GM21717 (cell line): ENCODE measurements at regions not wholly inside any gene's neighbourhood (a gene's known extent, or its start where the extent isn't known, plus 50 kb on each side); places are given as distances from the start of the nearest gene placed in this dataset.

Source experiments
- ATAC-seq: cut with Tn5 transposase; IDR thresholded peaks from one replicate; pipeline ENCODE4 v1.9.1; 2021; ENCODE audit warnings: mild to moderate bottlenecking, moderate library complexity; ENCODE audit not compliant: unreplicated experiment

DNA sequence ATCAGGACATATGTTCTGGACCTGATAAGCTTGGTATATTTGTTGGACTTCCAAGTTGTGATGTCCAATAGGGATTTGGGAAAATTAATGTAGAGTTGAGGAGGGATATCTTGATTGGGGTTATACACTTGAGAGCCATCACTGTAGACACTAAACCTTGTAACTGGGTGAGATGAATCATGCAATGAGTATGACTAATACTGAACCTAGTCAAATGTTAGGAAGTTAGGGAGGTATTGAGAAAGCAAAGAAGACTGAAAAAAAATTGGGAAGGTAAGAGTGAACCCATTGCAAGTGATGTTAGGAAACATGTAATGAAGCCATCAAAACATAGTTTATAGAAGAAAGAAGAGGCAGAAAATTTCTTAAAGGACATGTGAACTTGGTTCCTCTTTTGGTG, 668.4 kb upstream of the CDH9 start:
- no peak for ATAC-seq

DNA sequence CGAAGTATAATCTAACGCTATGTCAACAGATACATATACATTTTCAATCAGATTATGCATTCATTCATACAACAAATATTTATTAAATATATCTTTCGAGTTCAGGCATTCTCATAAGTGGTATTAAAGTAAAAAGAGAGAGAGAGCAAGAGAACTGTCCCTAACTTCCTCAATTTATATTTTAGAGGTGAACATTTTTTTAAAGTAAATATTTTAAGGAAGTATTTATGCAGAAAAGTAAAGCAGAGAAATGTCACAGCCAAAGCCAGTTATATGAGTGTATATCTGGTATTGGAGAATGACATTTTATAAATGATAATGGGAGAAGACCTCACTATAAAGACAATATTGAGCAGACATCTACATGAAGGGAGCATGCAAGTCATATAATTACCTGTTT, 667.3 kb upstream of the CDH9 start:
- ATAC-seq, result no peak

DNA sequence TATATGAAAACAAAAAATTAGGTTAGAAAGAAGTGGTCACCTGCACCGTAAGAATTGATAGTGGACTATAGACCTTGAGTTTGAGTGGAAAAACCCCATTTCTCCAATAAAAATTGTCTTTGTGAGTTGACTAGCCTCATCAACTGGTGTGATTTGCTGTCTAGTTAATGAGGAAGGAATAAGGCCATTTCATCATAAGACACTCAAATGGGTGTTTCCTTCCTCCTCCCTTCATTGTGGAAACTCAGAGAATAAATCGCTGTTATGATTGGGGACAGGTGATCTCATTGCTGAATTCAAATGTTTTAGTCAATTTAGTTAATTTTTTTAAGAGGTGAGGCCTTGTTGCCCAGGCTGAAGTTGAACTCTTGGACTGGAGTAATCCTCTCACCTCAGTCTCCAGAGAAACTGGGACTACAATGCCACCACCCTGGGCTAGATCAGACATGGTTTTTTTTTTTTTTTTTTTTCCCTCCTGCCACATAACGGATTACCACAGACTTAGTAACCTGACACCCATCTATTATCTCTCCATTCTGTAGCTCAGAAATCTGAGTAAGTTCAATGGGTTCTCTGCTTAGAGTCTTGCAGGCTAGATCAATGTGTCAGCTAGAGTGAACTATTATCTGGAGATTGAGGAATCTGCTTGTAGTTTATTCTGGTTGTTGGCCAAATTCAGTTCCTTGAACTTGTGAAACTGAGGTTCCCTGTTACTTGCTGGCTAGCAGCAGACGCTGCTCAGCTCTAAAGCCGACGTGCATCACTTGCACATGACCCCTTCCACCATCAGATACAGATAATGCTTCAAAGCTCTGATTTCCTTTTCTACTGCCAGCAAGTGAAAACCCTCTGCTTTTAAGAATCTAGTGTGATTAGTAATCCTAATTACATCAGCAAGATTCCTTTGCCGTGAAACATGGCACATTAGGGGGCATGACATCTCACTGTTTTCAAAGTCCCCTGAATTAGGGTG, 663.8 kb upstream of the CDH9 start:
- no peak for ATAC-seq

DNA sequence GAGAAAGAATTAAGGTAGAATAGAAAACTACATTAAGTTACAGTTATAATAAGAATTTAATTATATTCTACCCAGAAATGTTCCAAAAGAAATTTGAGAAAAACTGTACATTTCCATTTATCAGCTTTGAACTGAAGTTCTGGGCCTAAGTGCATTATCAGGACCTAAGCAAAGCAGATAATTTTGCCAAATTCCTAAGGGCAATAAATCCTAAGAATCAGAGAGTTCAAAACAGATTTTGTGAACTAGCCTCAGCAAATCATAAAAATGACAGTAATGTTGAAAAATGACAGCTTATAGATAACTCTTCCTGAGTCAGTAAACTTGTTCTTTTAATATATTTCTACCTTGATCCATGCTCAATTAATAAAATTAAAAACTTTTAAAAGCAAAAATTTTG, 662.1 kb upstream of the CDH9 start:
- no peak for ATAC-seq

DNA sequence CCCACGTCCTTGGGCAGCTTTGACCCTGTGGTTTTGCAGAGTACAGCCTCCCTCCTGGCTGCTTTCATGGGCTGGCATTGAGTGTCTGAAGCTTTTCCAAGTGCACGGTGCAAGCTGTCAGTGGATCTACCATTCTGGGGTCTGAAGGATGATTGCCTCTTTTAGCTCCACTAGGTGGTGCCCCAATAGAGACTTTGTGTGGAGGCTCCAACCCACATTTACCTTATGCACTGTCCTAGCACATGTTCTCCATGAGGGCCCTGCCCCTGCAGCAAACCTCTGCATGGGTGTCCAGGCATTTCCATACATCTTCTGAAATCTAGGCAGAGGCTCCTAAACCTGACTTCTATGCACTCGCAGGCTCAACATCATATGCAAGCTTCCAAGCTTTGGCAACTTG, 644.2 kb upstream of the CDH9 start:
- no peak for ATAC-seq

DNA sequence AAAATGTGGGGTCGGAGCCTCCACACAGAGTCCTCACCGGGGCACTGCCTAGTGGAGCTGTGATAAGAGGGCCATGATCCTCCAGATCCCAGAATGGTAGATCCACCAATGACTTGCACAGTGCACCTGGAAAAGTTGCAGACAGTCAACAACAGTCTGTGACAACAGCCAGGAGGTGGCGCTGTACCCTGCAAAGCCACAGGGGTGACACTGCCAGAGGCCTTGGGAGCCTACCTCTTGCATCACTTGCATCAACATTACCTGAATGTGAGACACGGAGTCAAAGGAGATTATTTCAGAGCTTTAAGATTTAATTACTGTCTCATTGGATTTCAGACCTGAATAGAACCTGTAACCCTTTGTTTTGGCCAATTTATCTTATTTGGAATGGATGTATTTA, 614.1 kb upstream of the CDH9 start:
- ATAC-seq, result no peak

DNA sequence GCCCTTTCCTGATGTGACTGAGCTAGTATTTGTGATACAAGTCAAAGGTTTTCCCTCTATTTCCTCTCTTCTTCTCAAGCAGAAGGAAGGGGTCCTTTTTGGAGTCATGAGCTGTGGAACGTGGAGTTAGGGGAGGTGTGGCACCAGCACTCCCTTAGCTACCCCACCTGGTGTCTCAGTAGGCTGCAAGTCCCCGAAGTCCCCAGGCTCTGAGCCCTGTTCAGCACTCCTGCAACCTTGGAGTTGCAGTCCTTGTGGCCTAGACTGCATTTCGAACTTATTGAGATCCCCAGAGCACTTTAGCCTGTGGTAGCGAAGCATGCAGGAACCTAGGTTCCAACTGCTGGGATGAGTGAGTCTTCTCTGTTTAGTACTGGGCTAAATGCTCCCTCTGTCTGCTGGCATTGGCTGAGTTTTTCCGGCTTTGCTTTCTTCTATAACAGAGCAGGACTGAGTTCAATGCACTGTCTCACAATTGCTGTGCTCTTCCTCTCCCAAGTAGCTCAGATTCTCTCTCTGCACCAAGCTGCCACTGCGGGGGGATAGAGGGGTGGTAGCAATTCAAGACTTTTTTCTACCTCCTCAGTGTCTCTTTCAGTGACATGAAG, 600.7 kb upstream of the CDH9 start:
- ATAC-seq, result no peak

DNA sequence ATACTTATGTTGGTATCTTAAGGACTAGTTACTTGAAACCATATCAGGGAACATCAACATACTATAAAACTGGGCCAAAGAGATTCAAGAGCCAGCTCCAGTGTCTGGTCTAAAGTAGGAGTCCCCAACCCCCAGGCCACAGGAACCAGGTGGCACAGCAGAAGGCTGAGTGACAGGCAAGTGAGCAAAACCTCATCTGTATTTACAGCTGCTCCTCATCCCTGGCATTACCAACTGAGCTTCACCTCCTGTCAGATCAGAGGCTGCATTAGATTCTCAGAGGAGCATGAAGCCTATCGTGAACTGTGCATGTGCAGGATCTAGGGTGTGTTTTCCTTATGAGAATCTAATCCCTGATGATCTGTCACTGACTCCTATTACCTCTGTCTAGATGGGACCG, 581.6 kb upstream of the CDH9 start:
- ATAC-seq, result no peak

DNA sequence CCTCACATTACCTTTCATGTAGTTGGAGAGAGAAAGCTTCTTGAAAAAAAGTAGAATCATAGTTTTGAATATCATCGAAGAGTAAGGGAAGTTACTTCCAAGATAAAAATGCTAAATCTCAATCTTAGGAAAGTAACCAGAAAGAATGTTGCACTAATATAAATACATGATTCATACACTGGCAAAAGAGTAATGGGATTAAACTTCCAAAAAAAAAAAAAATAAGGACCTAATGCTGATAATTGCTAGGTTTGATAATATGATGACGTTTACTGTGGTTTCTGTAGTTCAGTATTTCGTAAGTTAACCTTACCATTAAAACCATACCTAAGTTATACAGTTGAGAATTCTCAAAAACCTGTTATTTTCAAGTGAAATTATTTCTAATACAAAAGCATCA, 573.8 kb upstream of the CDH9 start:
- no peak for ATAC-seq

DNA sequence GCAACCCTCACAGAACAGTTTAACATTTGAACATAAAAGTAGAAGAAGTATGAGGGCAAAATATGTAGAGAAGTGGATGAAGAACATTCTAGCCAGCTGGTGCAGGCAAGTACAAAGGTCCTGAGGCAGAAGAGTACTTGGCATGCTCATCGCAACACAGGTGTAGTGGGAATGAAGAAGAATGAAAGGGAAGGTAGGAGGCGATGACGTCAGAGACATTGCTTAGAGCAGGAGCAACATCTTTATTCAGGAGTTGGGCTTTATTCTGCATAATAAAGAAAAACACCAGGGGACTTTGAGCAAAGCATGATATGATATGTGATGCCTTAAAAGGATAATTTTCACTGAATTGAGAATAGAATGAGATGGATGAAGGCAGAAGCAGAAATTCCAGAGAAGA, 570.6 kb upstream of the CDH9 start:
- ATAC-seq, result no peak

DNA sequence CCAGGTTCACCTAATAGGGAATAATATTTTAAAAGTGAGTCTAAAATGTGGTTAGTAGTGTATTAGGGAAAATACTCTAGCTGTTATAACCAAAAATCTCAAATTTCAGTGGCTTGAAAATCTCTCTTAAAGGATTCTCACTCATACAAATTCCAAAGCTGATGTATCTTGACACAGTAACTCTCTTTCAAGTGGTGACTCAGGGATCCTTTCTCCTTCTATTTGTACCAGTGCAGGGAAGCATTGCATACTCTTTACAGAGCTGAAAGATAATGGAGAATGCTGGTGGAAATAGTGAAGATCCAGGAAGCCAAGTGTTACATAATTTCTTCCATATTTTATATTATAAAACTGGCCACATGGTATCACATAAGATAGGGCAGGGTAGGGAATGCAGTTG, 560.2 kb upstream of the CDH9 start:
- no peak for ATAC-seq

DNA sequence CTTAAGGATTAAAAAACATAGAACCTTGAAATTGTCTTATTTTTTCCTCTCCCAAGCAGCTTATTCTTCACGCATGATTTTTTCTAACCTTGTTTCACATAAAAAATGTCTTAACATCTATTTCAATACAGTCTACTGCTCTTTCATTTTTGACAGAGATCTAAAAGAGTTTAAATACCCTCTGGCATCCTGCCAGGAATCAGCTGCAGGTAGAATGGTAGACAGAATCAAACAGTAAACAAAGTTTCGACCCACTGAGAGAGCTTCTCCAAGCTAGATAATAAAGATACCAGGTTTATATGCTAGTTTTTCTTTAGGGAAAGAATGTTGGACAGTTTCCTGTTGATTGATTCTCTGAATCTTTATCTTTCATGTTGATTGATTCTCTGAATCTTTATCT, 555.8 kb upstream of the CDH9 start:
- ATAC-seq, result no peak

DNA sequence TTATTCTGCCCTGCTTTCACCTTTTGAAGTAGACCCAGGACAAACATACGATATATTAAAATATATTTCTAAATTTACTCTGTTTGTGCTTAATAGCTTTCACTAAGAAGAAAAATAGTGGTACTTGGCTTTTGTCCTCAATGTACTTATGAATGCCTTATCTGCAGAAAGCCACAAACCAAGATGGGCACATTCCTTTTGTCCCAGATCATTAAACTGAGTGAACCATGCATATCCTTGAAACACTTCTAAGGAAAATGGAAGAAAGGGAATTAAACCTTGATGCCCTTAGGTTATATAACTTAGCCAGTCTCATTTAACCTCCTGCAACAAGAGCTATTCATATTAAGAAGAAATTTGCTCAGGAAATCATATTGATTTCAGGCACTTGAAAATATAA, 553.8 kb upstream of the CDH9 start:
- no peak for ATAC-seq

DNA sequence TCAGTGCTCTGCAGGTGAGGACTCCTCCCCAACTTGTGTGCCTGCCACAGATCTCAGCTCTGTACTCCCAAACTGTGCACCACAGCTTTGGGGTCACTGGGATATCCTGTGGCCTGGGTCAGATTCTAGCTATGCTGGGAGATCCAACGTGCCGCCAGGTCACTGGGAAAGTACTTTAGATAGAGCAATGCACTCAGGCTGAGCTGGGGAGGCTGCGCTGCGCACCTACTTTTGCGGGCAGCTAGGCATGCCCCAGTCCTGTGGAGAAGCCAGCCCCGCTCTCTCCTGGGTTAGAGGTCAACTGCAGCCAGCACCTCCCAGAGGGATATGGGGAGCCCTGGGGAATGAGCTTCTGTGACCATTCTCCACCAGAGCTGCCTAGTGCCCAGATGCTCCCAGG, 552.1 kb upstream of the CDH9 start:
- no peak for ATAC-seq

DNA sequence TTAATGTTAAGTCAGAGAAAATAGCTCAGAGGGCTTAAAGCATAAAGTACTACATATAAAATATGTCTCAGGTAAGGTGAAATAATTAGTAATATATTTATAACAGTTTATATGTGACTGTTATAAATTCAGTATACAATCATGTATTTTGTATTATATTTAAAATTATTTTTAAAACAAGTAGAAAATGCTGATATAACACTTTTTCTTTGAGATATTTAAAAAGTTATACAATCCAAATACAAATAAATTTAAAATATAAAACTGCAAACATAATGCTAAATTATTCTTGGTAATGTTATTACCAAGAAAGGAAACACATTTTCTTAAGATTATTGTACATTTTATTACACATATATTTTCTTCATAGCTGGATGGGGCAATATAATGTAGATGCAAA, 539.9 kb upstream of the CDH9 start:
- no peak for ATAC-seq

DNA sequence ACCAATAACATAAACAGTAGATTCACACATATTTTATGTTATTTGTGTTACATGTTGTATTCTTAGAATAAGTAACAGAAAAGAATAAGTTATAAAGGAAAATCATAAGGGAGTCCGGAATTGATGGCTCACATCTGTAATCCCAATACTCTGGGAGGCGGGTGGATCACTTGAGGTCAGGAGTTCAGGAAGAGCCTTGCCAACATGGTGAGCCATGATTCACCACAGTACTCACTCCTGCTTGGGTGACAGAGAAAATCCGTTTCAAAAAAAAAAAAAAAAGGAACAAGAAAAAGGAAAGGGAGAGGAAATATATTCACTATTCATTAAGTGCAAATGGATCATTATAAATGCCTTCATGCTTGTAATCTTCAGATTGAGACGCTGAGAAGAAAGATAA, 533.3 kb upstream of the CDH9 start:
- no peak for ATAC-seq

DNA sequence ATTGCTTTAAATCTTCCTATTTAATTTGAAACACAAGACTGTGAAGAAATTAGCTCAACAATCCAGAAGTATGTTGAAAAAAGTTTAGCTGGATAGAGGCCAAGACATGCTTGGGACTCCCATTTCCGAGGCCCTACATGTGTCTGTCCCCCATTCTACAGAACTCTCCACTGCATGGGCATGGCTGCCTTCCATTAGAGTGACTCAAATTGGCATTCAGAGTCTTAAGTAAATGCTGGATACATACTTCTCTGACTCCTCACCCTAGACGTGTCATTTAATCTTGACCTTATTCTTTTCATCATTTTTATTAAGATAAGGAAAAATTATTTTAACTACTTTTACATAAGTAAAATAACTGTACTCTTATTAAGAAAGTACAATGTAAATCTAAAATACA, 530.4 kb upstream of the CDH9 start:
- no peak for ATAC-seq

DNA sequence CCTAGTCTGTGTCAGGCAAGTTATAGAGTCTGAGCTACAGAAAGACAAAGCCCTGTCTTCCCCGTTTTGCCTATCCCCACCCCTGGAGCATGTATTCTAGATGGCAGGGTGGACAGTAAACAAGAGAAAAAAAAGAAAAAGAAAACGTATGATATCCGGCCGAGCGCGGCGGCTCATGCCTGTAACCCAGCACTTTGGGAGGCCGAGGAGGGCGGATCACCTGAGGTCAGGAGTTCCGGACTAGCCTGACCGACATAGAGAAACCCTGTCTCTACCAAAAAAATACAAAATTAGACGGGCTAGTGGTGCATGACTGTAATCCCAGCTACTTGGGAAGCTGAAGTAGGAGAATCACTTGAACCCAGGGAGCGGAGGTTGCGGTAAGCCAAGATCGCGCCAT, 523.0 kb upstream of the CDH9 start:
- ATAC-seq, result no peak

DNA sequence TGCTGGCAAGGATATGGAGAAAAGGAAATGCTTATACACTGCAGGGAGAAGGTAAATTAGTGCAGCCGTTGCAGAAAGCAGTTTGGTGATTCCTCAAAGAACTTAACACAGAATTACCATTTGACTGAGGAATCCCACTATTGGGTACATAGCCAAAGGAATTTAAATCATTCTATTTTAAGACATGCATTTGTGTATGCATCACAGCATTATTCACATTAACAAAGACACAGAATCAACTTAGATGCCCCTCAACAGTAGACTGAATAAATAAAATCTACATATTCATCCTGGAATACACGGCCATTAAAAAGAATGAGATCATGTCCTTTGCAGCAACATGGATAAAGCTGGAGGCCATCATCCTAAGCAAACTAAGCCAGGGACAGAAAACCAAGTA, 510.1 kb upstream of the CDH9 start:
- ATAC-seq, result no peak

DNA sequence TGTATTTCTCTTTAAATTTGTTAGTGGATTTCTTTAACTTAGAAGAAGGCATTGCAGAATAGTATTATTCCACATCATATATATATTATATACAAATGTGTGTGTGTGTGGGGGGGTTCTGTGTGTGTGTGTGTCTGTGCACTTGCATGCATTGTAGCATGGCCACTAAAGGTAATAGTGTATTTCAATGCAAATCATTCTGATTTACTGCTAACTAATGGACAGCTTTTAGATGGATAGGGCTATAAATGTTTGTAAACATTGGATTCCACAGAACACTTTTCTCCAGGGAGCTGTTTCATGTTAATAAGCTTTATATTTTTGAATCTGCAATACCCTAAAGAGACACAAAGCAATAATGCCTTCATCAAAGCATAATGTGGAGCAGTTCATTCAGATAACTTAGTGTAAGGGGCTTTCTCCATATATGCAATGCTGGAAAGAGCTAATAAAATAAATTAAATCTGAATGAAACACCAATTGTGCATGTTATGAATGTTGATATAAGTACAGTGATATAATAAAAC, 496.7 kb upstream of the CDH9 start:
- no peak for ATAC-seq

DNA sequence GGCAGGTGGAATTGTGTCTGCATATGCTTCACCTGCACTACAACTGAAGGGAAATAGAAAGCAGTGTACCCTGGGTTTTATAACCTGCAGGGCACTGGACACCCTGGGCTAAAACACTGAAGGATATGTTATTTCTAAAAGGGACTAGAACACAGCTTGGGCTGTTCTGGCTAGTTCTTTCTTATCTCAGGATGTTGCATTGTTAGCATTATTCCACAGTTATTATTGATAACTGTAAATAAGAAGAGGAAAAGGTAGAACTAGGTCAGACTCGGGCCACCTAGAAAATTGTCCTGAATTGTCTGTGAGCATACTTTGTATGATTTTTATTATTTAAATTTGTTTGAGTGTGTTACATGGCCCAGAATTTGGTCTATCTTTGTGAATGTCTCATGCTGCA, 493.9 kb upstream of the CDH9 start:
- no peak for ATAC-seq

DNA sequence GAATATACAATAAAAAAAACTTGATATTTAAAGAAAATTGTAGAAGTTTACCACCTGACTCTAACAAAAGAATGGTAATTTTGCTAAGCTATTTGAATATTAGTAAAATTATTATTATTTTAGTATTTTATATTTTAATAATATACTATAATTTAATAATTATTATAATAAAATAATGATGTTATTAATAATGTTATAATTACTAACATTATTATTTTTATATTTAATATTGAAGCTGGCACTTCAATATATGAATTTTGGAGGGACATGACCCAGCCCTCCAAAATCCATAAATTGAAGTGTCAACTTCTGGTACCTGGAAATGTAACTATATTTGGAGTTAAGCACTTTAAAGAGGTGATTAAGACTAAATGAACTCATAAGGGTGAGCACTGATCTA, 486.1 kb upstream of the CDH9 start:
- no peak for ATAC-seq
